ENCODE measurements at regions not wholly inside any gene's neighbourhood (a gene's known extent, or its start where the extent isn't known, plus 50 kb on each side); places are given as distances from the start of the nearest gene placed in this dataset.

DNA sequence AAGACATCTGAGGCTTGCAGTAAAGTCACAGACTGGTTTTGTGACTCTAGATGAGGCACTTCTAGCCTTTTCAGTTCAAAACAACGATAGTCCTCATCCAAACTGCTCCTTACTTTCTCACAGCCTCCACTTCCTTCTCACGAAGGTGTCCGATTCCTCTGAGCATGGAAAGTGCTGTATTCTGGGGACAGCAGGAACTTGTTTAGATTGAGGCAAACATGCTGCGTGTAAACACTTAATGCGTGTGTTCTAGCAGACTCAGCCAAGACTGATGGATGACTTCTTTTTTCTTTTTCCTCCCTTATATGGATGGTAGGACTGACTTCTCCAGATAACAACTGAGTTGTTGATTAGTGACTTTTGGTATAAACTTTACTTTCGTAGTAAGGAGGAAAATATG is 80.2 kb upstream of the PRDM1 start:
- Mint-ChIP-seq H3K4me1 (ENCODE audit: low read depth, unreplicated experiment) (peaks cover 18% of the 10 kb centered on the region), H3K4me3 (ENCODE audit: unreplicated experiment) (no peak overlapping the region), H3K27ac (ENCODE audit: unreplicated experiment) (no peak overlapping the region), H3K9me3 (ENCODE audit: unreplicated experiment) (peaks cover 2% of the 10 kb centered on the region), H3K27me3 (ENCODE audit: low read depth, unreplicated experiment) (no peaks in the 10 kb centered on the region), H3K36me3 (ENCODE audit: low read depth, unreplicated experiment) (peaks cover 3% of the 10 kb centered on the region)
- no peak for DNase-seq (ENCODE audit: low read depth)
- no peak for FAIRE-seq
- Histone ChIP-seq H3K4me1 (ENCODE audit: insufficient read depth, low read length) (no peaks in the 10 kb centered on the region), H3K9ac (ENCODE audit: low read length) (no peak overlapping the region), H4K20me1 (ENCODE audit: insufficient read depth, low read length) (no peaks in the 10 kb centered on the region), H3K79me2 (ENCODE audit: insufficient read depth, low read length) (no peaks in the 10 kb centered on the region), H3K4me3 (ENCODE audit: insufficient read depth, low read depth, low read length) (no peak overlapping the region), H3K4me2 (ENCODE audit: low read length) (no peak overlapping the region), H2AFZ (ENCODE audit: low read depth, low read length) (no peak overlapping the region), H3K9me3 (ENCODE audit: insufficient read depth, low read depth, low read length) (no peaks in the 10 kb centered on the region), H3K27me3 (ENCODE audit: insufficient read depth, low read length) (no peaks in the 10 kb centered on the region), H3K36me3 (ENCODE audit: insufficient read depth, low read length) (no peaks in the 10 kb centered on the region), H3K27ac (ENCODE audit: low read depth, low read length) (no peak overlapping the region)
- no peak for TF ChIP-seq EZH2 (IDR thresholded peaks at IDR 0.05; ENCODE audit: insufficient read depth, low read length)
- TF ChIP-seq, protein P1, sequence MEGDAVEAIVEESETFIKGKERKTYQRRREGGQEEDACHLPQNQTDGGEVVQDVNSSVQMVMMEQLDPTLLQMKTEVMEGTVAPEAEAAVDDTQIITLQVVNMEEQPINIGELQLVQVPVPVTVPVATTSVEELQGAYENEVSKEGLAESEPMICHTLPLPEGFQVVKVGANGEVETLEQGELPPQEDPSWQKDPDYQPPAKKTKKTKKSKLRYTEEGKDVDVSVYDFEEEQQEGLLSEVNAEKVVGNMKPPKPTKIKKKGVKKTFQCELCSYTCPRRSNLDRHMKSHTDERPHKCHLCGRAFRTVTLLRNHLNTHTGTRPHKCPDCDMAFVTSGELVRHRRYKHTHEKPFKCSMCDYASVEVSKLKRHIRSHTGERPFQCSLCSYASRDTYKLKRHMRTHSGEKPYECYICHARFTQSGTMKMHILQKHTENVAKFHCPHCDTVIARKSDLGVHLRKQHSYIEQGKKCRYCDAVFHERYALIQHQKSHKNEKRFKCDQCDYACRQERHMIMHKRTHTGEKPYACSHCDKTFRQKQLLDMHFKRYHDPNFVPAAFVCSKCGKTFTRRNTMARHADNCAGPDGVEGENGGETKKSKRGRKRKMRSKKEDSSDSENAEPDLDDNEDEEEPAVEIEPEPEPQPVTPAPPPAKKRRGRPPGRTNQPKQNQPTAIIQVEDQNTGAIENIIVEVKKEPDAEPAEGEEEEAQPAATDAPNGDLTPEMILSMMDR (IDR thresholded peaks at IDR 0.05; ENCODE audit: insufficient read depth, low read depth, low read length) = no peak

DNA sequence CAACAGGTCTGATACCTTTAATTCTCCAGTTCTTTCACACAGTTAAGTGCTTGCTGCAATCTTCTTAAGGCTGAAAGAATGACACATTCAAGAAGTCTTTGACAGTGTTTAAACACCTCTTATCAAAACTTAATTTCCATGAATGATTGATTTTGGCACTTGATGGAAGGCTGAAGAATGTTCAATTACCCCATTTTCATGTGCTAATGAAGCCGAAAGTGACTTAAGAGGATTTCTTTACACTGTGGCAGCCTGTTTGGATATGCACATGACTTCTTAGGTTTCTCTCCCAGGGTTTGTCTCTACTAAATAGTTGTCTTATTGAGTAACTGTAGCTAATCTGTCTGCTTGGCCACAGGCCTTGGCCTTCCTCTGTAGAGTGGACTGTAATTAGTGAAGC is 81.1 kb upstream of the PRDM1 start:
- no peaks in the 10 kb centered on the region for H3K4me1 ChIP-seq (ENCODE audit: insufficient read depth, low read length)
- H3K9ac ChIP-seq (ENCODE audit: low read length) = no peak overlapping the region
- H3K9me3 Mint-ChIP-seq (ENCODE audit: unreplicated experiment) = peaks cover 2% of the 10 kb centered on the region
- TF ChIP-seq, protein P1 (IDR thresholded peaks at IDR 0.05; ENCODE audit: insufficient read depth, low read depth, low read length) = no peak
- no peak for TF ChIP-seq EZH2 (IDR thresholded peaks at IDR 0.05; ENCODE audit: insufficient read depth, low read length)
- no peaks in the 10 kb centered on the region for H3K36me3 ChIP-seq (ENCODE audit: insufficient read depth, low read length)
- H3K4me2 ChIP-seq (ENCODE audit: low read length) = no peak overlapping the region
- H3K4me3 ChIP-seq (ENCODE audit: insufficient read depth, low read depth, low read length) = no peak overlapping the region
- H3K4me3 Mint-ChIP-seq (ENCODE audit: unreplicated experiment) = no peak overlapping the region
- DNase-seq (ENCODE audit: low read depth) (peak; percentile 75), FAIRE-seq (no peak)
- peaks cover 3% of the 10 kb centered on the region for H3K36me3 Mint-ChIP-seq (ENCODE audit: low read depth, unreplicated experiment)
- H3K27me3 ChIP-seq (ENCODE audit: insufficient read depth, low read length) = no peaks in the 10 kb centered on the region
- H3K9me3 ChIP-seq (ENCODE audit: insufficient read depth, low read depth, low read length) = no peaks in the 10 kb centered on the region
- no peak overlapping the region for H3K27ac ChIP-seq (ENCODE audit: low read depth, low read length)
- no peak overlapping the region for H3K27ac Mint-ChIP-seq (ENCODE audit: unreplicated experiment)
- no peaks in the 10 kb centered on the region for H3K27me3 Mint-ChIP-seq (ENCODE audit: low read depth, unreplicated experiment)
- peaks cover 21% of the 10 kb centered on the region for H3K4me1 Mint-ChIP-seq (ENCODE audit: low read depth, unreplicated experiment)
- no peaks in the 10 kb centered on the region for H4K20me1 ChIP-seq (ENCODE audit: insufficient read depth, low read length)
- H2AFZ ChIP-seq (ENCODE audit: low read depth, low read length) = no peak overlapping the region
- no peaks in the 10 kb centered on the region for H3K79me2 ChIP-seq (ENCODE audit: insufficient read depth, low read length)

DNA sequence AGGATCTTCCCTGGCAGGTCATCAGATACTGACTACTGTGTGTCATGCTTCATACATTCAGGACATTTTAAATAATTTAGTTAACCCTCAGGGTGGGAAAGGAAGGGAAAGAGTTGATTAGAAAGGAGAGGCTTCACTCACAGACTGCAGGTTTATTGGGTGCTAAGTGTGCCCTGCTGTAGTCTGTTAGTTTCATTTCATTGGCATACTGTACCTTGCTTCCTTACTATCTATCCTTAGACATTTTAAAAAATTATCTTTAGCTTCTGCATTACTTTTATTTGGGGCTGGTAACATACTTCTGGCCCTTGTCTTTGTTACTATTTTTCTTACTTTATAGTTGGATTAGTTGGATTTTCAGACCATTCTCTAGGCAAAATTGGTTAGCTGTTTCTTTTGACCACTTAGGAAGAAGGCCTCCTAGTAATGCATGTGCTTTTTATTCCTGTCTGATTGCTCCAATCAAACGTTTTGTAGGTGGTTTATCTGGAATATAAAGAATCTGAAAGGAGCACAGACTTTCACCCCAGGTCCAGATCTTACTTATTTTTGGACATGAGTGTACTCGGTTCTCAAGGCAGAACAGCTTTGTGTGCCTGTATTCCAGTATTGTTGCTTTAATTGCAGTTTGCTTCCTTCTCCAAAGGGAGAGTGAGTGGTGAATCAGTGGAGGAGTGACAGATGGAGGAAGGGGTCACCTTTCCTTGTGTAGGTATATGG is 82.7 kb upstream of the PRDM1 start:
- DNase-seq (ENCODE audit: low read depth) (no peak), FAIRE-seq (no peak)
- Histone ChIP-seq H3K9ac (ENCODE audit: low read length) (no peak overlapping the region), H3K79me2 (ENCODE audit: insufficient read depth, low read length) (no peaks in the 10 kb centered on the region), H3K27ac (ENCODE audit: low read depth, low read length) (no peak overlapping the region), H3K4me2 (ENCODE audit: low read length) (no peak overlapping the region), H3K4me1 (ENCODE audit: insufficient read depth, low read length) (no peaks in the 10 kb centered on the region), H3K9me3 (ENCODE audit: insufficient read depth, low read depth, low read length) (no peaks in the 10 kb centered on the region), H3K36me3 (ENCODE audit: insufficient read depth, low read length) (no peaks in the 10 kb centered on the region), H4K20me1 (ENCODE audit: insufficient read depth, low read length) (no peaks in the 10 kb centered on the region), H3K4me3 (ENCODE audit: insufficient read depth, low read depth, low read length) (no peak overlapping the region), H2AFZ (ENCODE audit: low read depth, low read length) (no peak overlapping the region), H3K27me3 (ENCODE audit: insufficient read depth, low read length) (no peaks in the 10 kb centered on the region)
- Mint-ChIP-seq H3K4me3 (ENCODE audit: unreplicated experiment) (no peak overlapping the region), H3K27ac (ENCODE audit: unreplicated experiment) (no peak overlapping the region), H3K9me3 (ENCODE audit: unreplicated experiment) (peaks cover 2% of the 10 kb centered on the region), H3K27me3 (ENCODE audit: low read depth, unreplicated experiment) (no peaks in the 10 kb centered on the region), H3K36me3 (ENCODE audit: low read depth, unreplicated experiment) (no peaks in the 10 kb centered on the region), H3K4me1 (ENCODE audit: low read depth, unreplicated experiment) (peaks cover 21% of the 10 kb centered on the region)
- TF ChIP-seq, protein P1 (IDR thresholded peaks at IDR 0.05; ENCODE audit: insufficient read depth, low read depth, low read length) = no peak
- TF ChIP-seq EZH2 (IDR thresholded peaks at IDR 0.05; ENCODE audit: insufficient read depth, low read length) = no peak
